Frontal cortex (tissue), 3 donors: ENCODE measurements at regions not wholly inside any gene's neighbourhood (a gene's known extent, or its start where the extent isn't known, plus 50 kb on each side); places are given as distances from the start of the nearest gene placed in this dataset.

ENCODE experiments used
- DNase-seq, 2 donors: peaks; one replicate each; pipeline ENCODE4 v3.0.0; 2012; ENCODE audit warnings: low spot score in 2 of 2
- FAIRE-seq: peaks from 2 replicates; lab custom pipeline; 2012; peaks lifted over from hg19 to GRCh38; lab: Jason Lieb, UNC
- donor health status: control.
- donor health status: control.
- donor health status: control.

DNA sequence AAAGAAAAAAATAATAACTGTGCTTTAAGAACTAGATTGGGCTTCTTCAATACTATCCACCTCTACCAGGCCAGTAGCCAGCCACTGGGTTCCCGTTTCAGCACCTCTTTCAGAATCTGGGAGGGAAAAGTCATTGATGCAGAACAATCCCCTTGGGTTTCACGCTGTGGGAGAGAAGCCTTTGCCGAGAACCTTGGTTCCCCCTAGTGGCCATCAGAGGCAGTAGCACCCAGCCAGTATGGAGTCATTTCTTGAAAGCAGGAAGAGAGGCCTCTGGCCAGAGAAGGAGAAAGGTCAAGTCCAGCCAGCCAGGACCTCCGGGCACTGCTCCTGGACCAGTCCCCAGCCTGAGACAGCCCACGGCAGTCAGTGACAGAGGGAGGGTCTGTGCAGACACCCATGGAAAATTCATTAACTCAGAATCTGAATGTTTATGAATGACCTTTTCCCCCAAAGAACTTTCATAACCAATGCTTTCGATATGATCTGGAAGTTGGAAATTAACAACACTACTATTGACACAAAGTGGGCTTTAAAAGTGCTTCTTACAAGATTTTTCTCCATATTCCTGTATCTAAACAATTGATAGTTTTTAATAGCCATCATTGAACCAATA is 51.2 kb upstream of the CDH5 start:
- FAIRE-seq, result no peak

GRCh38 chr16:66311306-66311705 is 55.2 kb upstream of the CDH5 start:
- FAIRE-seq (no peak), DNase-seq (no peak)

More for the DNA sequence above, 51.2 kb upstream of the CDH5 start:
- DNase-seq, result peak; percentile 44 to 79

GRCh38 chr16:66309215-66309807 is 57.2 kb upstream of the CDH5 start:
- DNase-seq, result no peak
- no peak for FAIRE-seq

DNA sequence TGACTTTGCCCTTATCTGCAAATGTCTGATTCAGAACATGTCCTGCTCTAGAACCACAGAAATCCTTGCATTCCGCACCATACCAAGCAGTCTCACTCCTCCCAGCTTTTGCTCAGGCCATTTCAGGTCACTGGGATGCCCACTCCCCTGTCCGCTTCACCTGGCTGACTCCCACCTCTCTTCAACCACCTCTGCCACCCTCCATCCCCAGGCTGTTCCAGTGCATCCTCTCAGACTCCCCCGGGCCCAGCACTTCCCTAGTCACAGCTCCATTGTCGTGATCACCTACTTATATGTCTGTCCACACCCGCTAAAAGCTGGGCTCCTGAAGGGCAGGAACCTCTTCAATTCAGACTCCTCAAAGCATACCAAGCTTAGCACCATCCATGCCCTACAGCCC is 58.4 kb upstream of the CDH5 start:
- FAIRE-seq (no peak), DNase-seq (no peak)

- no peak for DNase-seq
- FAIRE-seq, result no peak
Measured at GRCh38 chr16:66306366-66307150, 59.9 kb upstream of the CDH5 start.

- FAIRE-seq, result no peak
- DNase-seq, result no peak
Measured at GRCh38 chr16:66304961-66305360, 61.5 kb upstream of the CDH5 start.

- FAIRE-seq (no peak), DNase-seq (no peak)
Measured at GRCh38 chr16:66304151-66304550, 62.3 kb upstream of the CDH5 start.

DNA sequence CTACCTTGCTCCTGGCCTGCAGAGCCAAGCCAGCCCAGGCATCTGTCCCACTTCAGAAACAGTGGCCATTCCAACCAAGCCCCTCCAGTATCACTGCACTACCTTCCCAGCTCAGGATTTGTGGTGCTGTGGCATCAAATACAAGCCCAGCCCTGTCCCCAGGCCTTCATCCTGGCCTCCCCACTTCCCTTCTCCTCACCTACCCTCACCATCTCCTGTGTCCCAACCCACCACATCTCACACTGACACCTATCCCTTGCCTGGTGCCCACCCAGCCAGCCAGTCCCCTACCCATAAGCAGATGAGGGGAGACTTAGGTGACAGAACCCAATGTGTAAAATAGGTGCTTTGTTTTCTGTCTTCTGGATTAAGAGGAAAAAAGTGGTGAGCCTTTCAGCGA is 66.0 kb upstream of the CDH5 start:
- DNase-seq (no peak), FAIRE-seq (no peak)

- DNase-seq (no peak), FAIRE-seq (no peak)
Measured at GRCh38 chr16:66300037-66300436, 66.5 kb upstream of the CDH5 start.

DNA sequence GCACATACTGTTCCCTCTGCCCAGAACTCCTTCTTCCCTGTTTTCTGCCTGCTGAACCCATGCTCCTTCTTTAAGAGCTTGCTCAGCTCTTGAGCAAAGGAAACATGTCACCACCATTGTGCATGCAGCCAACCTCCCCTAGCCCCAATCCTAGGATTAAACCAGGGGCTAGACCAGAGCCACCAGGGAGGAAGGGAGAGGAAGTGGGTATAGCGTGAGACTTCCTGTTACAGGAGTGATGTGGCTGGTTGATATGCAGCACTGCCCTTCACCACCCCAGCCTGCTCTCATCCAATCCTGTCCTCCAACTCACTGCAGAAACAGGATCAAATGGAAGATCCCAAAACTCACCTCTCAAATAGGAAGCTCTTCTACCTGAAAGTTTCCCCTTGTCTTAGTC is 67.1 kb upstream of the CDH5 start:
- no peak for DNase-seq
- FAIRE-seq, result no peak

DNA sequence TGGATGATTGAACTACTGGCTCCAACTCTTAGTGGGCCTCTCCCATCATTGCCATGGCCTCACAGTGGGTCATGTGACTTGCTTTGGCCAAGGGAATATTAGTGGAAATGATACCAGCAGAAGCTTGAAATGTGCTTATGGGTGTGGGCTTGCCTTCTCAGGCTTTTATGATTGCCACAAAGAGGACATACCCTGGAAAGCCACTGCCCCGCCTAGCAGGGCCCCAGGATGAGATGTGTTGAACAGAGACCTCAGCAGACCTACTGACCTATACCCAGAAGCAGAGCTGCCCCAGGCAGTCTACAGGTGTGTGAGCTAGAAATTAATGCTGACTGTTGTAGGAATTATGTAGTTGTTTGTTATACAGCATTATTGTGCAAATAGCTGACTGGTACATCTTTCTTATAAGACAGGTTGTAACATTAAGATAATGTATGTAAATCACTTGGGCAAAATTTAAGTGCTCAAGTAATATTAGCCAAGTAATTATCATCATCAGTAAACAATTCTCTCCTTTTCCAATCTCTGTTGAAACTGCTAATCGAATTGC is 67.8 kb upstream of the CDH5 start:
- no peak for DNase-seq
- FAIRE-seq, result no peak

- FAIRE-seq (no peak), DNase-seq (no peak)
Measured at GRCh38 chr16:66298006-66298405, 68.5 kb upstream of the CDH5 start.

- DNase-seq, result no peak
Measured at GRCh38 chr16:66296591-66296990, 69.9 kb upstream of the CDH5 start.

DNA sequence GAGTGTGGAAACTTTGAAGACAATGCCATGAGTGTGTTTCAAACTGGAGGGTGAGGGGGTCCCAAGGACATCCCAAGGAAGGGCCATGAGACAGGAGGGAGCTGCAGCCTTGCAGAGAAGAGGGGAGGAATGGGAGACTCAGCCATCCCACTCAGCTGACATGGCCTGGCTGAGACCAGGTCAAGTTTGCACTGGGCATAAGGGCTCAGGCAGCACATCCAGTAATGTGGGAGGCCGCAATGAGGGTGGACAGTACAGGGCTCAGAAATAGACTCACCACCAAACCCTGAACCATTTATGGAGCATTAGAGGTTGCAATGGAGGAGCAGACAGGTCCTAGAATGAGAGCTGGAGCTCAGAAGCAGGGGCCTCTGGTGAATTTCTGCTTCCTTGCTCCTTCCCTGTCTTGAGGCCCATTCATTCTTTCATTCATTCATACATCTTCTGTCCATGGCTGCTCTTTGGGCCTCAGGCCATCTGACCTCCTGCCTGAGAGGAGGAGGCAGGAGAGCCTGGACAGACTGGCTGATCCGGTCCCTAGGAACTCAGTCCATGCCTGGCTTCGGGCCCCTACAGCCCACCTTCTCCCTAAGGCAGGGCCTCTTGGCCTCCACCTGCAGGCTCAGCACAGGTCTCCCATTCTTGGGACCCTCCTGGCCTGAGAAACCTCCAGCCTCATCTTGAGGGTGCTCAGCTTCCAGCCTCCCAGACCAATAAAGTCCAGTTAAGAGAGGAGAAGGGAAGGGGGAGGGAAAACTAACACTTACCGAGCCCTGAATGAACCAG is 70.5 kb upstream of the CDH5 start:
- DNase-seq, result no peak
- FAIRE-seq, result no peak

More at GRCh38 chr16:66296591-66296990, 69.9 kb upstream of the CDH5 start:
- FAIRE-seq, result no peak

DNA sequence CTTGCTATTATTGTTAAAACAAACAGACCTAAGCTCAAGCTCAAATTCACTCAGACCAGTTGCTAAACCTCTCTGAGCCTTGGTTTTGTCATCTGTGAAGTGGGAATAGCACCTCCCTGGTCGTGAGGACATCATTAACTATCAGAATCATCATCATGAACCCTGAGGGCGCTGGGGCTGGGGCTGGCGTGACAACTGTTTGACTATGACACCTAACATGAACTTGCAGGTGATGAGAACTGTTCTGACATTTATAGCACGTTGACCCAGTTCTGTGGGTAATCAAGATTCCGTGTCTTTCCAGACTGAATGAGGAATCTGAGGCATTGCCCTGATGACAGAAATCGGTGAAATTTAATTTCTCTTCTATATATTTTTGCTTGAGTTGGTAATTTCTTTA is 71.3 kb upstream of the CDH5 start:
- no peak for DNase-seq

DNA sequence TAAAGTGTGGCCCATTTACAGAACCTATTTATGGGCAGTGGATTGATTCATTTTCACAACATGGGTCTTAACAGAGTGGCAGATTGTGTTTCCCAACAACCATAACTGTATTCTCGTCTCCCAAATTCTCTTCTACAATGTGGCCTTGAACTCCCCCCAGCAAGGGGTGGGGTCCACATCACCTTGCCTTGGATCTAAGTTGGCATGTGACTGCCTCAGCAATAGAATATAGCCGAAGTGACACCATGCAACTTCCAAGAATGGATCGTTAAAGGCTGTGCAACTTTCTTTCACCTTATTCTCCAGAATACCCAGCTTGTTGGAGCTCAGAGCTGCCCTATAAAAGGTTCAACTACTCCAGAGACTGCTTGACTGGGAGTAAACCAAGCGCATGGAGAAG is 72.0 kb upstream of the CDH5 start:
- no peak for FAIRE-seq
- no peak for DNase-seq

More for the DNA sequence above, 71.3 kb upstream of the CDH5 start:
- no peak for FAIRE-seq

GRCh38 chr16:66293932-66294331 is 72.6 kb upstream of the CDH5 start:
- DNase-seq, result no peak
- FAIRE-seq, result no peak

GRCh38 chr16:66293207-66293735 is 73.2 kb upstream of the CDH5 start:
- DNase-seq (no peak), FAIRE-seq (no peak)

- no peak for FAIRE-seq
- no peak for DNase-seq
Measured at GRCh38 chr16:66292241-66292935, 74.1 kb upstream of the CDH5 start.
